Neural crest cell (in vitro differentiated cells): ENCODE measurements at regions not wholly inside any gene's neighbourhood (a gene's known extent, or its start where the extent isn't known, plus 50 kb on each side); places are given as distances from the start of the nearest gene placed in this dataset.

Experiments used
- DNase-seq: peaks from one replicate; pipeline ENCODE4 v3.0.0; 2021; ENCODE audit warnings: low read depth, mixed read lengths, low spot score
- H3K27ac Mint-ChIP-seq: one replicate; pipeline ENCODE4 v1.8.0; 2021; ENCODE audit warnings: mild to moderate bottlenecking, mixed read lengths; ENCODE audit not compliant: unreplicated experiment
- H3K27me3 Mint-ChIP-seq: 2 replicates; pipeline ENCODE4 v1.8.0; 2021; ENCODE audit warnings: low read depth, mild to moderate bottlenecking, mixed read lengths
- H3K36me3 Mint-ChIP-seq: 2 replicates; pipeline ENCODE4 v1.8.0; 2021; ENCODE audit warnings: low read depth, mild to moderate bottlenecking, mixed read lengths
- H3K4me1 Mint-ChIP-seq: 2 replicates; pipeline ENCODE4 v1.8.0; 2021; ENCODE audit warnings: mixed read lengths
- H3K4me3 Mint-ChIP-seq: one replicate; pipeline ENCODE4 v1.8.0; 2021; ENCODE audit warnings: mild to moderate bottlenecking, mixed read lengths
- H3K9me3 Mint-ChIP-seq: 2 replicates; pipeline ENCODE4 v1.8.0; 2021; ENCODE audit warnings: mixed read lengths
- CTCF ChIP-seq: fragments of 200-600 bp; sonication (generic); conservative IDR thresholded peaks from 2 replicates; pipeline ENCODE4 v1.5.0; 2021; ENCODE audit warnings: antibody characterized with exemption, mild to moderate bottlenecking

- Mint-ChIP-seq H3K27ac (no peak overlapping the region), H3K4me3 (no peak overlapping the region), H3K27me3 (no peaks in the 10 kb centered on the region), H3K36me3 (no peaks in the 10 kb centered on the region), H3K9me3 (no peaks in the 10 kb centered on the region), H3K4me1 (peaks cover 16% of the 10 kb centered on the region)
- TF ChIP-seq CTCF: no peak
- DNase-seq: no peak
Measured at GRCh38 chr15:39447881-39448280, 133.0 kb upstream of the THBS1 start.

- Mint-ChIP-seq H3K9me3 (no peaks in the 10 kb centered on the region), H3K27me3 (no peaks in the 10 kb centered on the region), H3K4me3 (no peak overlapping the region), H3K4me1 (peaks cover 16% of the 10 kb centered on the region), H3K27ac (no peak overlapping the region), H3K36me3 (no peaks in the 10 kb centered on the region)
- no peak for TF ChIP-seq CTCF
- no peak for DNase-seq
Measured at GRCh38 chr15:39448409-39448808, 132.5 kb upstream of the THBS1 start.

- Mint-ChIP-seq H3K27ac (no peak overlapping the region), H3K9me3 (no peaks in the 10 kb centered on the region), H3K4me3 (no peak overlapping the region), H3K27me3 (no peaks in the 10 kb centered on the region), H3K36me3 (no peaks in the 10 kb centered on the region), H3K4me1 (peaks cover 27% of the 10 kb centered on the region)
- no peak for TF ChIP-seq CTCF
- no peak for DNase-seq
Measured at GRCh38 chr15:39451121-39451688, 129.7 kb upstream of the THBS1 start.

GRCh38 chr15:39451871-39452270 is 129.0 kb upstream of the THBS1 start:
- no peak for TF ChIP-seq CTCF
- no peak for DNase-seq
- Mint-ChIP-seq H3K4me1 (peaks cover 25% of the 10 kb centered on the region), H3K4me3 (no peak overlapping the region), H3K27me3 (no peaks in the 10 kb centered on the region), H3K27ac (no peak overlapping the region), H3K9me3 (no peaks in the 10 kb centered on the region), H3K36me3 (no peaks in the 10 kb centered on the region)

GRCh38 chr15:39453620-39454019 is 127.3 kb upstream of the THBS1 start:
- TF ChIP-seq CTCF: no peak
- no peaks in the 10 kb centered on the region for H3K9me3 Mint-ChIP-seq
- no peaks in the 10 kb centered on the region for H3K27me3 Mint-ChIP-seq
- no peaks in the 10 kb centered on the region for H3K36me3 Mint-ChIP-seq
- no peak overlapping the region for H3K4me3 Mint-ChIP-seq
- H3K4me1 Mint-ChIP-seq: peaks cover 11% of the 10 kb centered on the region
- DNase-seq: no peak
- H3K27ac Mint-ChIP-seq: no peak overlapping the region
